HG03280 (cell line): ENCODE measurements at regions not wholly inside any gene's neighbourhood (a gene's known extent, or its start where the extent isn't known, plus 50 kb on each side); places are given as distances from the start of the nearest gene placed in this dataset.

Experiments used
- ATAC-seq: cut with Tn5 transposase; IDR thresholded peaks from one replicate; pipeline ENCODE4 v1.9.1; 2021; ENCODE audit warnings: mild to moderate bottlenecking, moderate library complexity; ENCODE audit not compliant: unreplicated experiment

GRCh38 chr14:87334997-87335685 lies 657.8 kb downstream of the GALC start:
- ATAC-seq: no peak

- no peak for ATAC-seq
Observed at GRCh38 chr14:87331991-87332390, 661.0 kb downstream of the GALC start.

DNA sequence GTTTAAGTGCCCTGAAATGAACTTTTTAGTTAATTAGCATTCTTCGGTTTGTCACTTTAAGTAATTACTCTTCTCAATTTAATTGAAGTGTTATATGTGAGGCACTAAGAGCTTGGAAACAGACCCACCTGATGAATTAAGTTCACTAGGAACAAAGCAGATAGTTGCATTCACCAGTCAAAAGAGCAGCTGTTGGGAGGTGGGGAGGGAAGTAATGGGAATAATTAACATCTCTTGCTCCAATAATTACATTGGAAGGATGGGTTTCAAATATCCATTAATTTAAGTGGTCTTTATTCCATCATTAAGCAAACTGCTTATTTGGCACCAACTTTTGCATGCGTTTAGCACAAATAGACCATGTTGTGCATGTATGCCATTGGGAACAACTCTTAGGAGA lies 667.2 kb downstream of the GALC start:
- no peak for ATAC-seq

DNA sequence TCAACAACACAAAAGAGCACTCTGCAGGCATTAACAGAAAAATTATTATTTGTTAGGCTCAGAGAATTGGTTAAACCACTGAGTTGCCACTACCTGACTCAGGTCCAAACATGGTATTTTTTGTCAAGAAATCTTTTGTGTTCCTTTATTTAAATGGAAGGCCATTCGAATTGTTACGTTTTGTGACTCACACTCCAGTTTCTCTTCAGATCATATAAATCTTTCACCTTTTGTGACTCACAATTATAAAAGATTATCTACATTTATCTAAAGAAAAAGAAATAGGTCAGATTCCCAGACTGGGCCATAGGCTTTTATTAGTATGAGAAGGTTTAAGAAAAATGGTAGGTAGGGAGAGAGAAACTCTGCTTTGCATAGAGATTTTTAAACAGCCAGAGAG lies 669.8 kb downstream of the GALC start:
- no peak for ATAC-seq

GRCh38 chr14:87321548-87321947 lies 671.4 kb downstream of the GALC start:
- no peak for ATAC-seq

DNA sequence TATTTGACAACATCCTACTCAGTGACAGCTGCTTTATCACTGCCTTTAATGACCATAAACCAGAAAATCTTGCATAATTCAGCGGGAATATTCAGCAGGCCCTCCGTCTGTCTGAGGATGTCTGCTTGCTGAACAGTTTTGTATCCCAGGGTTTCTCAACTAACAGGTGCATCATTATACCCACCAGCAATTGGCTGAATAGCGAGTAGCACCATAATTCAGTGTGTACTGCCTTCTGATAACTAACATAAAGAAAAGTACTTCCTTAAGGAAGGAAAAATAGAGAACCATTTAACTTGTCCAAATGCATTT lies 680.1 kb downstream of the GALC start:
- no peak for ATAC-seq

DNA sequence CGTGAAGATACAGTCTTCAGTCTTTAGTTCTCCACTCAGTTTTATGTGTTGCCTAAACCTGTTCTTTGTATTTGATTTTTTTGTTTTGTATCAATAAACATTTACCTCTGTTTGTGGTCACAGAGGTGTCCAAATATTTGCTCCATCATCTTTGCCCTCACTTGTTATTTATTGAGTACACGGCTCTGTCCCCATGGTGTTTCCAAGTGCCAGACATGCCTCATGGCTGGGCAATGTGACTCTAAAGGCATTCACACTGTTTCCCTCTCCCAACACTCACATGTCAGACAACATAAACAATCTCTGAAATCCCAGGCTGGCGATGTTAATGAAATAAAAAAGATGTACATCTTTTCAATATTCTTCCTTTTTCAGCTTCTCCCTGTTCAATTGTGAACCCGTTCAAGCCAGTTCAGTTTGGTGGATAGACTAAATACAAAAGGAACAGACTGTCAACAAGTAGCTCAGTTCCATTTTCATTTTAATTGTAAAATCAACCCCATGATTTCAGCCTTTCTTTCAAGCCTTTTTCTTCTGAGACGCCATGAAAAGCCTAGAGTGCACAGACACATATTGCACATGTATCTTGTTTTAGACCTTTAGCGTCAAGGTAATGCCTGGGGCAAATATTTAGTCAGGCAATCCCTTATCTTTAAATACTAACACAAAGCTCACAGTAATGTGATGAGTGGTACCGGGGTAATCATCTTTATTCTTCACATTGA lies 680.7 kb downstream of the GALC start:
- ATAC-seq: no peak

GRCh38 chr14:87309557-87309956 lies 683.4 kb downstream of the GALC start:
- ATAC-seq: no peak

GRCh38 chr14:87306409-87307168 lies 686.4 kb downstream of the GALC start:
- ATAC-seq: no peak

DNA sequence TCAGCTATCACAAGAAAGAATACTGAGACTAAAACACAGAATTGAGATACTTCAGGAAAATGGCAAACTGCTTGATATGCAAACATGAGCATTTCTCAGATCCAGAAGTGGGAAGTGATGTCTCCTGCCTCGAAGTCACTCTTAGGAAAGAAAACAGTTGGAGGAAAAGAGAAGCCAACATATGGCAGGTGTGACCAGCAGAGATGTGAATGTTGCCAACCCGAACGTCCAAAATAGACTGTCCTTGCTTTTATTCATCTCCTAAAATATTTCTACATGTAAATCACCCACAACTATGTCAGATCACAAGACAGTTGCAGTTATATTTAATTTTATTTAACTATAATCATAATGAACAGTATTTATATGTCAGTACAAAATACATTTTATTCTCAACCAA lies 687.6 kb downstream of the GALC start:
- ATAC-seq: no peak

- no peak for ATAC-seq
Observed at GRCh38 chr14:87304404-87304803, 688.6 kb downstream of the GALC start.

DNA sequence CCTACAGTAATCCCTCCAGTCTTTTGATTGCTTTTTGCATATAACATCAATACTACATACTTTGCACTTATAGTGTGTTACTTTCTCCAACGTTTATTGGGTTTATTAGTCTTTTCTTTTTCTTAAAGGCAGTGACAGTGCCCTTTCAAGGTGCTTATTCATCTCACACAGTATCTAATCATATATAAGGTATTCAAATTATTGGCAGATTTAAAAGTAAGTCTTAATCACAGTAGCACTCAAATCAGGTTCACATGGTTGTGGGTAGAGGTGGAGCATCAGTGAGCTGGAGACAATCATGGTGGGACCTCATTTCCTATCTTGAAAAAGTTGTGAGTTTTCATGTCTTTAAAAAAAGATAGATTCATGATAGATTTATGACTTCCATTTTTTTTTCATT lies 706.2 kb downstream of the GALC start:
- ATAC-seq: no peak

GRCh38 chr14:87286191-87286590 lies 706.8 kb downstream of the GALC start:
- no peak for ATAC-seq

DNA sequence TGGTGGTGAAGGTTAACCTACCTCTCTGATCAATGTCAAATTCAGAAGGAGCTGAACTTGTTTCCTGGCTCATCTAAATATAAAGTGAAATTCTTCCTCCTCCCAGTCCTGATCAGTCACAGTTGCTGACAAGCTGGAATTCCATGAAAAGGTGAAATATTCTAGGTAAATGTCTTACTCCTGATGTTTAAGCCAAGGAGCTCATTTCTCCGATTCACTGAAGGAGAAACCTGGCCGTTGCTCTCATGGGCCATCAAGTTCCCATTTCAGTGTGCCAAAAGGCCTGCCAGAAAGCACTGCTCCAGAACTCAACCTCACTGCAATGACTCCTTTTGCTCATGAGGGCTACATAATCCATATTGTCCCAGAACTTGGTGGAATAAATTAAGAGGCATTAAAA lies 707.5 kb downstream of the GALC start:
- ATAC-seq: no peak

GRCh38 chr14:87283547-87283946 lies 709.4 kb downstream of the GALC start:
- ATAC-seq: no peak

- ATAC-seq: no peak
Observed at GRCh38 chr14:87282266-87282665, 710.7 kb downstream of the GALC start.

- ATAC-seq: no peak
Observed at GRCh38 chr14:87278415-87278814, 714.6 kb downstream of the GALC start.

DNA sequence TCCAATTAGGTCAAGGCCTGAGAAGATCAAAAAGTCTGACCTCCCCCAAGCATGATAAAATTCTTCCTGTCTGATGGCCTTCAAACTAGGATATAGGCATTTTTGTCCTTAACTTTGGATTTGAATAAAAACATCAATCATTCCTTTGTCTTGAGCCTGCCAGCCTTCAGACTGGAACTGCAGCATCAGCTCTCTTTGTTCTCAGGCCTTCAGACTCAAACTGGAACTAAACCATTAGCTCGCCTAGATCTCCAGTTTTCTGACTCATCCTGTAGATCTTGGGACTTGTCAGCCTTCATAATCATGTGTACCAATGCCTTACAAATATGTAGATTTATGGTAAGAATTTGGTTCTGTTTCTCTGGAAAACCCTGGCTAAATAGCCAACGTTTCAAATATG lies 721.7 kb downstream of the GALC start:
- ATAC-seq: no peak

GRCh38 chr14:87268997-87269396 lies 724.0 kb downstream of the GALC start:
- no peak for ATAC-seq

DNA sequence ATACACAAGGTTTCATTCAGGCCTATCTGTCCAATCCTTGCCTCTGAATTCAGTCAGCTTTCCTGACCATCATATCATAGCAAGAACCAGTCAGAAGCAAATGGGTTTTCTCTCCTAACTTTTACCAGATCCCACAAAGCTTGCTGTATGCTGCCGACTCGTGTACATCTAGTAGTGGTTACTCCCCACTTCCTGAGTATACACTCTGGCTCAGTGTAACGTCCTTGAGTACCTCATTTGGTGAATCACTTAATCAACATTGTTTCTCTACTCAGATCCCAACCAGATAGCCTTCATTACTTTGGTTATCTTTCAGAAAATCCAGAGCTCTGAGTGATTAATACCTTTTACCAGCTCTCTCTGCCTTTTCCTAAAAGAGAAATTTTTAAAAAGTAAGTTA lies 728.2 kb downstream of the GALC start:
- no peak for ATAC-seq

GRCh38 chr14:87264272-87264785 lies 728.7 kb downstream of the GALC start:
- no peak for ATAC-seq

GRCh38 chr14:87261621-87262020 lies 731.4 kb downstream of the GALC start:
- no peak for ATAC-seq
